ENCODE measurements at regions not wholly inside any gene's neighbourhood (a gene's known extent, or its start where the extent isn't known, plus 50 kb on each side); places are given as distances from the start of the nearest gene placed in this dataset.

GRCh38 chr13:79155883-79156282 lies 250.2 kb downstream of the RBM26 start:
- intact Hi-C loops (cut with DNase I; ENCODE audit: low total_unique reads) (no loop called here), in situ Hi-C loops (cut with MboI; ENCODE audit: low pct_ligation_motif_present in 1 of 4, low pct_unique_long_range_greater_than_20kb in 1 of 4, low sequenced_read_pairs in 3 of 4) (no loop called here)
- DNase-seq = no peak
- Histone ChIP-seq H3K36me3 (no peaks in the 10 kb centered on the region), H3K27ac (no peak overlapping the region), H3K9me3 (no peaks in the 10 kb centered on the region), H3K27me3 (no peaks in the 10 kb centered on the region), H3K4me1 (no peaks in the 10 kb centered on the region), H3K4me3 (no peak overlapping the region)
- 13 to 17% methylated on average over 2 of the region's 2 CpGs for WGBS, 2 donors (ENCODE audit: low coverage in 1 of 2)
- no peak for TF ChIP-seq EP300 (IDR thresholded peaks at IDR 0.05; ENCODE audit: low read depth)
- TF ChIP-seq POLR2A (IDR thresholded peaks at IDR 0.05) = no peak
- TF ChIP-seq, protein P1, sequence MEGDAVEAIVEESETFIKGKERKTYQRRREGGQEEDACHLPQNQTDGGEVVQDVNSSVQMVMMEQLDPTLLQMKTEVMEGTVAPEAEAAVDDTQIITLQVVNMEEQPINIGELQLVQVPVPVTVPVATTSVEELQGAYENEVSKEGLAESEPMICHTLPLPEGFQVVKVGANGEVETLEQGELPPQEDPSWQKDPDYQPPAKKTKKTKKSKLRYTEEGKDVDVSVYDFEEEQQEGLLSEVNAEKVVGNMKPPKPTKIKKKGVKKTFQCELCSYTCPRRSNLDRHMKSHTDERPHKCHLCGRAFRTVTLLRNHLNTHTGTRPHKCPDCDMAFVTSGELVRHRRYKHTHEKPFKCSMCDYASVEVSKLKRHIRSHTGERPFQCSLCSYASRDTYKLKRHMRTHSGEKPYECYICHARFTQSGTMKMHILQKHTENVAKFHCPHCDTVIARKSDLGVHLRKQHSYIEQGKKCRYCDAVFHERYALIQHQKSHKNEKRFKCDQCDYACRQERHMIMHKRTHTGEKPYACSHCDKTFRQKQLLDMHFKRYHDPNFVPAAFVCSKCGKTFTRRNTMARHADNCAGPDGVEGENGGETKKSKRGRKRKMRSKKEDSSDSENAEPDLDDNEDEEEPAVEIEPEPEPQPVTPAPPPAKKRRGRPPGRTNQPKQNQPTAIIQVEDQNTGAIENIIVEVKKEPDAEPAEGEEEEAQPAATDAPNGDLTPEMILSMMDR (IDR thresholded peaks at IDR 0.05) = no peak
- no peak for TF ChIP-seq POLR2AphosphoS5 (IDR thresholded peaks at IDR 0.05)

- in situ Hi-C loops (cut with MboI; ENCODE audit: low pct_ligation_motif_present in 1 of 4, low pct_unique_long_range_greater_than_20kb in 1 of 4, low sequenced_read_pairs in 3 of 4) = no loop called here
- no peak for DNase-seq
- Histone ChIP-seq H3K36me3 (no peaks in the 10 kb centered on the region), H3K27ac (no peak overlapping the region), H3K4me1 (no peaks in the 10 kb centered on the region), H3K27me3 (no peaks in the 10 kb centered on the region), H3K4me3 (no peak overlapping the region), H3K9me3 (no peaks in the 10 kb centered on the region)
- WGBS, 2 donors (ENCODE audit: low coverage in 1 of 2) = 63 to 71% methylated on average over 1 of the region's 1 CpG
- intact Hi-C loops (cut with DNase I; ENCODE audit: low total_unique reads) = no loop called here
- no peak for TF ChIP-seq EP300 (IDR thresholded peaks at IDR 0.05; ENCODE audit: low read depth)
- TF ChIP-seq POLR2A (IDR thresholded peaks at IDR 0.05) = no peak
- no peak for TF ChIP-seq POLR2AphosphoS5 (IDR thresholded peaks at IDR 0.05)
- TF ChIP-seq, protein P1 (IDR thresholded peaks at IDR 0.05) = no peak
Measured at GRCh38 chr13:79149210-79149609, 256.8 kb downstream of the RBM26 start.

DNA sequence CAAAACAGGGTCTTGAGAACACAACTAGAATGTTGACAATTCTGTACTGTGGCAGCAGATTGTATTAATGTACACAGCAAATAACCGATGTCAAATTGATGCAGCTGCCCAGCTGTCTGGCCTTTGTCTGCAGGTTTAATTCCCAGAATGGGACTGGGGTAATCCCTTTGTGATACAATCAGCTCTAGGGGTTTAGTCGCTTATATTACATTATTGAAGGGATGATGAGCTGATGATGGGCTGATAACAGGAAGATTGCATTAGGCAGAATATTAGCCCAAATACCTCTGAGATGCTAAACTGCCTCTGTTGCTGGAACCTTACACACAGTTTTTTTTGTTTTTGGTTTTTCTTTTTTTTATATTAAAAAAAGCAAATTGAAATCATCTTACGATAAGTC lies 265.0 kb downstream of the RBM26 start:
- in situ Hi-C loops (cut with MboI; ENCODE audit: low pct_ligation_motif_present in 1 of 4, low pct_unique_long_range_greater_than_20kb in 1 of 4, low sequenced_read_pairs in 3 of 4) (no loop called here), intact Hi-C loops (cut with DNase I; ENCODE audit: low total_unique reads) (no loop called here)
- Histone ChIP-seq H3K36me3 (no peaks in the 10 kb centered on the region), H3K4me3 (no peak overlapping the region), H3K4me1 (no peaks in the 10 kb centered on the region), H3K27me3 (no peaks in the 10 kb centered on the region), H3K9me3 (no peaks in the 10 kb centered on the region), H3K27ac (no peak overlapping the region)
- 81 to 94% methylated on average over 2 to 3 of the region's 3 CpGs for WGBS, 2 donors (ENCODE audit: low coverage in 1 of 2)
- no peak for DNase-seq
- TF ChIP-seq EP300 (IDR thresholded peaks at IDR 0.05; ENCODE audit: low read depth) (no peak), POLR2AphosphoS5 (IDR thresholded peaks at IDR 0.05) (no peak), POLR2A (IDR thresholded peaks at IDR 0.05) (no peak)
- TF ChIP-seq, protein P1 (IDR thresholded peaks at IDR 0.05) = no peak

DNA sequence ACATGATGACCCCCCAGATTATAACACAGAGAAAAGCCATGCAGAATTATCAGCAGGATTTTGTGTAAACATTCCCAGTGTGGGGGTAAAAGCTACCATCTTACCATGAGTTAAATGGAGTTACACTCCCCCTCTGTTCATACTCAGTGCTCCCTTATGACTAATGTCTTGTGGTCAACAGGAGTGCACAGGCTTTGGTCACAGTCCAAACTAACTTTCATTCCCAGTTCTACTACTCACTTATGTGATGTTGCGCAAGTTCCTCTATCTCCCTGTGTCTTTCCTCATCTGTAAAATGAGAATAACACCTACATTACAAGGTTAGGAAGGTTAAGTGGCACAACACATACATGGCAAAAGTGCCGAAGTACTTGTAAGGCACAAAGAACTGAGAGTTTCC lies 277.9 kb downstream of the RBM26 start:
- in situ Hi-C loops (cut with MboI; ENCODE audit: low pct_ligation_motif_present in 1 of 4, low pct_unique_long_range_greater_than_20kb in 1 of 4, low sequenced_read_pairs in 3 of 4) = no loop called here
- intact Hi-C loops (cut with DNase I; ENCODE audit: low total_unique reads) = no loop called here
- H3K36me3 ChIP-seq = no peaks in the 10 kb centered on the region
- 94 to 96% methylated on average over 2 of the region's 2 CpGs for WGBS, 2 donors (ENCODE audit: low coverage in 1 of 2)
- no peaks in the 10 kb centered on the region for H3K4me1 ChIP-seq
- H3K4me3 ChIP-seq = no peak overlapping the region
- no peak for DNase-seq
- H3K27ac ChIP-seq = no peak overlapping the region
- H3K9me3 ChIP-seq = no peaks in the 10 kb centered on the region
- TF ChIP-seq, protein P1 (IDR thresholded peaks at IDR 0.05) = no peak
- TF ChIP-seq POLR2A (IDR thresholded peaks at IDR 0.05) (no peak), EP300 (IDR thresholded peaks at IDR 0.05; ENCODE audit: low read depth) (no peak), POLR2AphosphoS5 (IDR thresholded peaks at IDR 0.05) (no peak)
- H3K27me3 ChIP-seq = no peaks in the 10 kb centered on the region

Data from transverse colon (tissue), 4 donors.